ENCODE measurements at regions not wholly inside any gene's neighbourhood (a gene's known extent, or its start where the extent isn't known, plus 50 kb on each side); places are given as distances from the start of the nearest gene placed in this dataset.

- TF ChIP-seq GPBP1L1 (CRISPR knock-in tag; IDR thresholded peaks at IDR 0.05) (no peak), HOXD1 (CRISPR knock-in tag; IDR thresholded peaks at IDR 0.05) (no peak), REXO4 (CRISPR knock-in tag; IDR thresholded peaks at IDR 0.05; ENCODE audit: borderline replicate concordance) (no peak)
Observed at GRCh38 chr13:44697058-44697457, 120.9 kb upstream of the TSC22D1 start (continued).

GRCh38 chr13:44695520-44695919, 119.4 kb upstream of the TSC22D1 start:
- ATAC-seq (no peak), FAIRE-seq (no peak), DNase-seq (ENCODE audit: low spot score) (no peak)
- H3K4me1 ChIP-seq (ENCODE audit: insufficient read depth, low read length) = no peaks in the 10 kb centered on the region
- H3K27ac ChIP-seq (ENCODE audit: extremely low read length, insufficient read depth, low read length) = no peak overlapping the region
- in situ Hi-C loops (cut with HindIII; ENCODE audit: extremely low pct_ligation_motif_present, low pct_unique_long_range_greater_than_20kb) (no loop called here), intact Hi-C loops (cut with micrococcal nuclease; ENCODE audit: unreplicated experiment) (no loop called here)
- no peaks in the 10 kb centered on the region for H3K36me3 ChIP-seq (replicated peaks in 1 of 2; ENCODE audit: control insufficient read depth in 1 of 2, insufficient read depth in 2 of 2, low read length in 2 of 2)
- no peaks in the 10 kb centered on the region for H3K79me2 ChIP-seq (ENCODE audit: insufficient read depth, low read length)
- H2AFZ ChIP-seq (ENCODE audit: low read length) = no peak overlapping the region
- no peak overlapping the region for H3K9ac ChIP-seq (ENCODE audit: insufficient read depth, low read depth, low read length)
- ChIA-PET CTCF (ENCODE audit: low intra/inter-chr PET ratio, low total read pairs) (no interaction called here), POLR2A (no interaction called here)
- no peaks in the 10 kb centered on the region for H3K9me3 ChIP-seq (ENCODE audit: low read length)
- no peak overlapping the region for H3K4me2 ChIP-seq (ENCODE audit: low read depth, low read length)
- no peaks in the 10 kb centered on the region for H4K20me1 ChIP-seq (ENCODE audit: insufficient read depth, low read length)
- BruUV-seq (replicated peaks) = no TSS peak
- 0 out of 5 replicates have a peak, but pooled peaks cover 0 to 1% of the 10 kb centered on the region in 2 experiments for H3K27me3 ChIP-seq (ENCODE audit: control insufficient read depth in 1 of 2, insufficient read depth in 2 of 2, low read length in 2 of 2)
- 0% methylated on average over 2 of the region's 2 CpGs for WGBS (ENCODE audit: low lambda C conversion rate)
- H3K4me3 ChIP-seq (replicated peaks in 1 of 3; ENCODE audit: insufficient read depth in 1 of 3, low read depth in 2 of 3, low read length in 3 of 3) = no peak overlapping the region
- TF ChIP-seq HHEX (CRISPR knock-in tag; IDR thresholded peaks at IDR 0.05) = no peak
- TF ChIP-seq SKI (IDR thresholded peaks at IDR 0.05; ENCODE audit: partially characterized antibody) = no peak
- no peak for TF ChIP-seq ATF6 (CRISPR knock-in tag; conservative IDR thresholded peaks at IDR 0.05)
- TF ChIP-seq HMGXB4 (CRISPR knock-in tag; IDR thresholded peaks at IDR 0.05; ENCODE audit: borderline replicate concordance in 1 of 2, low read depth in 1 of 2) = no peak
- no peak for TF ChIP-seq KDM1A (CRISPR knock-in tag; IDR thresholded peaks at IDR 0.05)
- no peak for TF ChIP-seq ZNF282 (IDR thresholded peaks at IDR 0.05; ENCODE audit: partially characterized antibody)
- TF ChIP-seq XBP1 (CRISPR knock-in tag; IDR thresholded peaks at IDR 0.05) = no peak
- TF ChIP-seq ZFP36L2 (CRISPR knock-in tag; IDR thresholded peaks at IDR 0.05) = no peak
- no peak for TF ChIP-seq ZNF558 (CRISPR knock-in tag; IDR thresholded peaks at IDR 0.05; ENCODE audit: borderline replicate concordance)
- no peak for TF ChIP-seq FOXA1 (IDR thresholded peaks at IDR 0.05)
- no peak for TF ChIP-seq FOXA1 (CRISPR knock-in tag; IDR thresholded peaks at IDR 0.05)
- no peak for TF ChIP-seq ZNF12 (CRISPR knock-in tag; IDR thresholded peaks at IDR 0.05)
- TF ChIP-seq ZNF737 (CRISPR knock-in tag; IDR thresholded peaks at IDR 0.05; ENCODE audit: borderline replicate concordance) = no peak
- no peak for TF ChIP-seq RELA (CRISPR knock-in tag; IDR thresholded peaks at IDR 0.05)
- TF ChIP-seq FOXM1 (CRISPR knock-in tag; IDR thresholded peaks at IDR 0.05) = no peak
